GM23338 (cell line): ENCODE measurements at regions not wholly inside any gene's neighbourhood (a gene's known extent, or its start where the extent isn't known, plus 50 kb on each side); places are given as distances from the start of the nearest gene placed in this dataset.

Experiments used
- ATAC-seq: fragments of 200-7000 bp; cut with Tn5 transposase; 3 replicates; pipeline ENCODE4 v1.9.1; 2020
- DNase-seq: peaks from one replicate; pipeline ENCODE4 v3.0.0-alpha.2; 2015; ENCODE audit warnings: low spot score
- H2AFZ ChIP-seq: fragments of 200-600 bp; sonication (generic); 2 replicates; pipeline ENCODE4 v1.8.0; 2016; ENCODE audit warnings: antibody characterized with exemption, mild to moderate bottlenecking, moderate library complexity
- H3F3A ChIP-seq: fragments of 200-600 bp; sonication (generic); replicated peaks from 2 replicates; pipeline ENCODE4 v1.8.0; 2017; ENCODE audit warnings: antibody characterized with exemption, mixed run types, low read depth
- H3K27ac ChIP-seq: fragments of 200-600 bp; sonication (generic); 2 replicates; pipeline ENCODE4 v1.6.1; 2016; ENCODE audit warnings: low read depth
- H3K27me3 ChIP-seq: fragments of 200-600 bp; sonication (generic); 2 replicates; pipeline ENCODE4 v1.8.0; 2016; ENCODE audit warnings: mild to moderate bottlenecking, mixed run types, moderate library complexity; ENCODE audit not compliant: insufficient read depth
- H3K36me3 ChIP-seq: fragments of 200-600 bp; sonication (generic); 2 replicates; pipeline ENCODE4 v1.8.0; 2016; ENCODE audit warnings: mild to moderate bottlenecking; ENCODE audit not compliant: insufficient read depth
- H3K4me1 ChIP-seq: fragments of 200-600 bp; sonication (generic); 2 replicates; pipeline ENCODE4 v1.8.0; 2016; ENCODE audit warnings: mild to moderate bottlenecking, moderate library complexity; ENCODE audit not compliant: insufficient read depth
- H3K4me2 ChIP-seq: fragments of 200-600 bp; sonication (generic); 2 replicates; pipeline ENCODE4 v1.7.1; 2017; ENCODE audit warnings: mixed run types
- H3K4me3 ChIP-seq: fragments of 200-600 bp; sonication (generic); 2 replicates; pipeline ENCODE4 v1.6.1; 2016; ENCODE audit warnings: mixed run types
- H3K79me2 ChIP-seq: fragments of 200-600 bp; sonication (generic); replicated peaks from 2 replicates; pipeline ENCODE4 v1.8.0; 2017; ENCODE audit warnings: mild to moderate bottlenecking; ENCODE audit not compliant: insufficient read depth
- H3K9me2 ChIP-seq: fragments of 200-600 bp; sonication (generic); 2 replicates; pipeline ENCODE4 v1.8.0; 2017; ENCODE audit not compliant: insufficient read depth
- H4K20me1 ChIP-seq: fragments of 200-600 bp; sonication (generic); replicated peaks from 2 replicates; pipeline ENCODE4 v1.8.0; 2017; ENCODE audit warnings: mild to moderate bottlenecking; ENCODE audit not compliant: insufficient read depth
- H3K27ac Mint-ChIP-seq: 2 replicates; pipeline ENCODE4 v1.8.0; 2020; ENCODE audit warnings: inconsistent platforms, mild to moderate bottlenecking, moderate library complexity, mixed read lengths
- H3K27me3 Mint-ChIP-seq: 3 replicates; pipeline ENCODE4 v1.8.0; 2022; ENCODE audit warnings: low read depth, mild to moderate bottlenecking, moderate library complexity, mixed read lengths, inconsistent platforms; ENCODE audit not compliant: insufficient read depth, poor library complexity
- H3K36me3 Mint-ChIP-seq: 3 replicates; pipeline ENCODE4 v1.8.0; 2021; ENCODE audit warnings: low read depth, mild to moderate bottlenecking, inconsistent platforms, moderate library complexity, mixed read lengths
- H3K4me1 Mint-ChIP-seq: 3 replicates; pipeline ENCODE4 v1.8.0; 2020; ENCODE audit warnings: mild to moderate bottlenecking, inconsistent platforms, mixed read lengths
- H3K4me3 Mint-ChIP-seq: 3 replicates; pipeline ENCODE4 v1.8.0; 2021; ENCODE audit warnings: moderate library complexity, mild to moderate bottlenecking, inconsistent platforms, mixed read lengths
- H3K9me3 Mint-ChIP-seq: 3 replicates; pipeline ENCODE4 v1.8.0; 2020; ENCODE audit warnings: moderate library complexity, mild to moderate bottlenecking, inconsistent platforms, mixed read lengths
- CREB1 ChIP-seq: fragments of 250-450 bp; sonication (Bioruptor Pico); IDR thresholded peaks from 2 replicates; pipeline ENCODE4 v1.5.0; 2020; ENCODE audit warnings: low read depth, mild to moderate bottlenecking, moderate library complexity
- CTCF ChIP-seq, 2 experiments: fragments of 200-600 bp in 1 of 2; sonication (generic) in 1 of 2; conservative IDR thresholded peaks; 2 replicates each; pipeline versions ENCODE4 v1.5.1 to v1.6.1; 2016 to 2017; ENCODE audit warnings: antibody characterized with exemption in 2 of 2, low read depth in 2 of 2, mild to moderate bottlenecking in 2 of 2, moderate library complexity in 1 of 2
- ETS1 ChIP-seq: IDR thresholded peaks from 2 replicates; pipeline ENCODE4 v1.6.1; 2016; ENCODE audit warnings: antibody characterized with exemption
- EZH2 ChIP-seq: fragments of 200-600 bp; sonication (generic); IDR thresholded peaks from one replicate; pipeline ENCODE4 v1.8.0; 2017; ENCODE audit warnings: antibody characterized with exemption, mild to moderate bottlenecking, low read depth; ENCODE audit not compliant: unreplicated experiment
- EZH2phosphoT487 ChIP-seq: fragments of 200-600 bp; sonication (generic); IDR thresholded peaks from one replicate; pipeline ENCODE4 v1.8.1; 2018; ENCODE audit warnings: antibody characterized with exemption; ENCODE audit not compliant: unreplicated experiment
- JUNB ChIP-seq: IDR thresholded peaks from one replicate; pipeline ENCODE4 v1.6.1; 2016; ENCODE audit warnings: antibody characterized with exemption; ENCODE audit not compliant: unreplicated experiment
- NANOG ChIP-seq: IDR thresholded peaks from 2 replicates; pipeline ENCODE4 v1.6.1; 2016; ENCODE audit warnings: antibody characterized with exemption, borderline replicate concordance
- POLR2AphosphoS5 ChIP-seq: IDR thresholded peaks from 2 replicates; pipeline ENCODE4 v1.6.1; 2016; ENCODE audit warnings: antibody characterized with exemption, low read depth
- REST ChIP-seq: IDR thresholded peaks from one replicate; pipeline ENCODE4 v1.6.1; 2018; ENCODE audit warnings: antibody characterized with exemption; ENCODE audit not compliant: unreplicated experiment
- STAT1 ChIP-seq: IDR thresholded peaks from one replicate; pipeline ENCODE4 v1.6.1; 2016; ENCODE audit warnings: antibody characterized with exemption; ENCODE audit not compliant: unreplicated experiment
- ZNF114 ChIP-seq: fragments of 250-450 bp; sonication (Bioruptor Pico); IDR thresholded peaks from 2 replicates; pipeline ENCODE4 v1.5.0; 2020; ENCODE audit warnings: mild to moderate bottlenecking, moderate library complexity
- ZNF331 ChIP-seq: fragments of 250-450 bp; sonication (Bioruptor Pico); IDR thresholded peaks from 2 replicates; pipeline ENCODE4 v1.5.0; 2020; ENCODE audit warnings: low read depth, mild to moderate bottlenecking, moderate library complexity
- TF ChIP-seq, protein P1 (sequence below): fragments of 250-450 bp; sonication (Bioruptor Pico); IDR thresholded peaks from 2 replicates; pipeline ENCODE4 v1.5.0; 2020; ENCODE audit warnings: mild to moderate bottlenecking, moderate library complexity

DNA sequence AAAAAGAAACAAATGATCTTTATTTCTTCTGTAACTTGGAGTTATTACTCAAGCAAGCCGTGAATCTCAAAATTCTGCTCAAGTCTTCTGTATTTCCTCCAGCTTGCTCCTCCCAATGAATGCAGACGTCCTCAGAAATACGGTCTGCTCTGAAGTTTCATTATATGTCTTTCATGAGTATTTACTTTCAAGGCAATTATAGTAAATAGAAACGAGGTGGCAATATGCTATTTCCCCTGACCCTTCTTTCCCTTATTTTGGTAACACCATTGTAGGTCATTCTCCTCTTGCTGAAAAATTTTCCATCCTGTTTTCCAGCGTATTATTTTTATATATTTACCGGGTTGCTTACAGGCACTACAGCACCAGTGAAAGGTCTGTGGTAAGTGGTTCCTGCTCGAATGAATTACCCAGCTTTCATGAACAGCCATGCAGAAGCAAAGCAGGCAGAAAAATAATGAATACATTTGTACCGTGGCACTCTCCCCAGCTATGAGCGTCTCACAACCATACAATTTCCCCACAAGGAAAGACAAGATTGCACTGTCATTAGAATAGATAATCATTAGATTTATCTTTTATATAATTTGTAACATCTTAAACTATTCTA is 350.9 kb upstream of the PKN2 start:
- Histone ChIP-seq H3K36me3 (no peaks in the 10 kb centered on the region), H3F3A (no peaks in the 10 kb centered on the region), H4K20me1 (no peaks in the 10 kb centered on the region), H3K9me2 (no peaks in the 10 kb centered on the region), H3K79me2 (no peaks in the 10 kb centered on the region), H3K4me3 (no peak overlapping the region), H3K4me2 (no peak overlapping the region), H3K27ac (no peak overlapping the region), H3K27me3 (no peaks in the 10 kb centered on the region), H3K4me1 (no peaks in the 10 kb centered on the region), H2AFZ (no peak overlapping the region)
- TF ChIP-seq ETS1, result no peak
- no peak for TF ChIP-seq ZNF331 (CRISPR knock-in tag)
- TF ChIP-seq STAT1, result no peak
- no peak for TF ChIP-seq EZH2
- TF ChIP-seq, protein P1, sequence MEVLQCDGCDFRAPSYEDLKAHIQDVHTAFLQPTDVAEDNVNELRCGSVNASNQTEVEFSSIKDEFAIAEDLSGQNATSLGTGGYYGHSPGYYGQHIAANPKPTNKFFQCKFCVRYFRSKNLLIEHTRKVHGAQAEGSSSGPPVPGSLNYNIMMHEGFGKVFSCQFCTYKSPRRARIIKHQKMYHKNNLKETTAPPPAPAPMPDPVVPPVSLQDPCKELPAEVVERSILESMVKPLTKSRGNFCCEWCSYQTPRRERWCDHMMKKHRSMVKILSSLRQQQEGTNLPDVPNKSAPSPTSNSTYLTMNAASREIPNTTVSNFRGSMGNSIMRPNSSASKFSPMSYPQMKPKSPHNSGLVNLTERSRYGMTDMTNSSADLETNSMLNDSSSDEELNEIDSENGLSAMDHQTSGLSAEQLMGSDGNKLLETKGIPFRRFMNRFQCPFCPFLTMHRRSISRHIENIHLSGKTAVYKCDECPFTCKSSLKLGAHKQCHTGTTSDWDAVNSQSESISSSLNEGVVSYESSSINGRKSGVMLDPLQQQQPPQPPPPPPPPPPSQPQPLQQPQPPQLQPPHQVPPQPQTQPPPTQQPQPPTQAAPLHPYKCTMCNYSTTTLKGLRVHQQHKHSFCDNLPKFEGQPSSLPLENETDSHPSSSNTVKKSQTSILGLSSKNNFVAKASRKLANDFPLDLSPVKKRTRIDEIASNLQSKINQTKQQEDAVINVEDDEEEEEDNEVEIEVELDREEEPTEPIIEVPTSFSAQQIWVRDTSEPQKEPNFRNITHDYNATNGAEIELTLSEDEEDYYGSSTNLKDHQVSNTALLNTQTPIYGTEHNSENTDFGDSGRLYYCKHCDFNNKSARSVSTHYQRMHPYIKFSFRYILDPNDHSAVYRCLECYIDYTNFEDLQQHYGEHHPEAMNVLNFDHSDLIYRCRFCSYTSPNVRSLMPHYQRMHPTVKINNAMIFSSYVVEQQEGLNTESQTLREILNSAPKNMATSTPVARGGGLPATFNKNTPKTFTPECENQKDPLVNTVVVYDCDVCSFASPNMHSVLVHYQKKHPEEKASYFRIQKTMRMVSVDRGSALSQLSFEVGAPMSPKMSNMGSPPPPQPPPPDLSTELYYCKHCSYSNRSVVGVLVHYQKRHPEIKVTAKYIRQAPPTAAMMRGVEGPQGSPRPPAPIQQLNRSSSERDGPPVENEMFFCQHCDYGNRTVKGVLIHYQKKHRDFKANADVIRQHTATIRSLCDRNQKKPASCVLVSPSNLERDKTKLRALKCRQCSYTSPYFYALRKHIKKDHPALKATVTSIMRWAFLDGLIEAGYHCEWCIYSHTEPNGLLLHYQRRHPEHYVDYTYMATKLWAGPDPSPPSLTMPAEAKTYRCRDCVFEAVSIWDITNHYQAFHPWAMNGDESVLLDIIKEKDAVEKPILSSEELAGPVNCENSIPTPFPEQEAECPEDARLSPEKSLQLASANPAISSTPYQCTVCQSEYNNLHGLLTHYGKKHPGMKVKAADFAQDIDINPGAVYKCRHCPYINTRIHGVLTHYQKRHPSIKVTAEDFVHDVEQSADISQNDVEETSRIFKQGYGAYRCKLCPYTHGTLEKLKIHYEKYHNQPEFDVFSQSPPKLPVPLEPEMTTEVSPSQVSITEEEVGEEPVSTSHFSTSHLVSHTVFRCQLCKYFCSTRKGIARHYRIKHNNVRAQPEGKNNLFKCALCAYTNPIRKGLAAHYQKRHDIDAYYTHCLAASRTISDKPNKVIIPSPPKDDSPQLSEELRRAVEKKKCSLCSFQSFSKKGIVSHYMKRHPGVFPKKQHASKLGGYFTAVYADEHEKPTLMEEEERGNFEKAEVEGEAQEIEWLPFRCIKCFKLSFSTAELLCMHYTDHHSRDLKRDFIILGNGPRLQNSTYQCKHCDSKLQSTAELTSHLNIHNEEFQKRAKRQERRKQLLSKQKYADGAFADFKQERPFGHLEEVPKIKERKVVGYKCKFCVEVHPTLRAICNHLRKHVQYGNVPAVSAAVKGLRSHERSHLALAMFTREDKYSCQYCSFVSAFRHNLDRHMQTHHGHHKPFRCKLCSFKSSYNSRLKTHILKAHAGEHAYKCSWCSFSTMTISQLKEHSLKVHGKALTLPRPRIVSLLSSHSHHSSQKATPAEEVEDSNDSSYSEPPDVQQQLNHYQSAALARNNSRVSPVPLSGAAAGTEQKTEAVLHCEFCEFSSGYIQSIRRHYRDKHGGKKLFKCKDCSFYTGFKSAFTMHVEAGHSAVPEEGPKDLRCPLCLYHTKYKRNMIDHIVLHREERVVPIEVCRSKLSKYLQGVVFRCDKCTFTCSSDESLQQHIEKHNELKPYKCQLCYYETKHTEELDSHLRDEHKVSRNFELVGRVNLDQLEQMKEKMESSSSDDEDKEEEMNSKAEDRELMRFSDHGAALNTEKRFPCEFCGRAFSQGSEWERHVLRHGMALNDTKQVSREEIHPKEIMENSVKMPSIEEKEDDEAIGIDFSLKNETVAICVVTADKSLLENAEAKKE (CRISPR knock-in tag), result no peak
- TF ChIP-seq NANOG, result no peak
- TF ChIP-seq CREB1, result no peak
- no peak for TF ChIP-seq ZNF114 (CRISPR knock-in tag)
- no peak for TF ChIP-seq JUNB
- no peak for TF ChIP-seq POLR2AphosphoS5
- no peak for TF ChIP-seq REST
- no peak for TF ChIP-seq CTCF (conservative IDR thresholded peaks at IDR 0.05; ENCODE audit: low read depth in 2 of 2)
- TF ChIP-seq EZH2phosphoT487, result no peak
- H3K4me1 Mint-ChIP-seq, result no peaks in the 10 kb centered on the region
- H3K4me3 Mint-ChIP-seq, result no peak overlapping the region
- ATAC-seq, result no peak
- no peaks in the 10 kb centered on the region for H3K36me3 Mint-ChIP-seq
- no peak for DNase-seq
- no peaks in the 10 kb centered on the region for H3K9me3 Mint-ChIP-seq
- H3K27ac Mint-ChIP-seq, result no peak overlapping the region
- H3K27me3 Mint-ChIP-seq, result peaks cover 2% of the 10 kb centered on the region
